ENCODE measurements at regions not wholly inside any gene's neighbourhood (a gene's known extent, or its start where the extent isn't known, plus 50 kb on each side); places are given as distances from the start of the nearest gene placed in this dataset.

GRCh38 chr20:22374678-22375590 is 209.4 kb downstream of the FOXA2 start:
- in situ Hi-C loops (cut with HindIII; ENCODE audit: low sequenced_read_pairs), result no loop called here

GRCh38 chr20:22374066-22374465 is 210.3 kb downstream of the FOXA2 start:
- in situ Hi-C loops (cut with HindIII; ENCODE audit: low sequenced_read_pairs), result no loop called here

DNA sequence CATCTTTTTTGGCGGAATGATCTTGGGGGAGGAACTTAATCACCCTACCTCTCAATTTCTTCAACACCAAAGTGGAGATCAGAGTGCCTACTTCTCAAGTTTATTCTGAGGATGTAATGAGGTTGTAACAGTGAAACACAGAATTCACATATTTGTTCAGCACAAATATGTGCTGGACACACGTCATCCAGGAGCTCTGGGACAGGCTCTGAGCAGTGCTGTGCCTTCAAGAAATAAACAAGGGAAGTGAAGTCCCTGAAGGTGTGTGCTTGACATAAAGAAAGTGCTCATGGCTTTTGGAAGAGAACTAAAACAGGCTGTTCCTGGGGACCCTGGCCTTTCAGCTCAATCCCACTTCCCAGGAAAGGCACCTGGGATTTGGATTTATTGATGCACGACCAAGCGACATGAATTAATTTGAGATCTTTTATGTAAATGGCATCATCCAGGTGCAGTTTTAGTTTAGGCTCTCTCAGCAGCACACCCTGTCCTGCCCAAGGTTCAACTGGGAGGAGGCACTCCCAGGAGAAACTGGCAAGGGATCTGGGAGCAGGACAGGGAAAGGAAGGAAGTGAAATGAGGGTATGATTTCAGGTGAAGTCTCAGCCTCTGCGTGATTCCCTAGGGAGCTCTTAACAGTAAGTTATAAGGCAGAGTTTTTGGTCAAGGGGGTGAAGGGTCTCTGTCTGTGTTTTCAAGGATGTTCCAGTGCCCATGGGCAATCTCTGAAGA is 211.0 kb downstream of the FOXA2 start:
- in situ Hi-C loops (cut with HindIII; ENCODE audit: low sequenced_read_pairs), result no loop called here

DNA sequence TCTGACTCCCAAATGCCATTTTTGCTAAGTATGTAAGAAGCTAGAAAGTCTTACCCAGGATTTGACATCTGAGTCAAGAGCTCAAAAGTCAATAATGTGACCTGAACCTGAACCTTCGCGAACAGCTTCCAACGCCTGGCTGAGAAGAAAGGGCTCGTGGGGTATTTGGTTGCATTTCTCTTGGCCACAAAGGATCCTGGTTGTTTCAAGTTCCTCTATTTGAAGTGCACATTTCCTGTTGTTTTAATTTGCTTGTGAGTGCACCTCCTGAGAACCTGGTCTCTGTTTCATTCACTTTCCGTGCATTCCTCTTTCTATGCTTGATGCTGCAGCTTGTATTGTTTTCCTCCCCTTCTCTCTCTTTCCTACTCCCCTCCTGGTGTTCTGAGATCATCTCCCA is 212.5 kb downstream of the FOXA2 start:
- in situ Hi-C loops (cut with HindIII; ENCODE audit: low sequenced_read_pairs), result no loop called here

- in situ Hi-C loops (cut with HindIII; ENCODE audit: low sequenced_read_pairs), result no loop called here
Measured at GRCh38 chr20:22370137-22370536, 214.2 kb downstream of the FOXA2 start.

DNA sequence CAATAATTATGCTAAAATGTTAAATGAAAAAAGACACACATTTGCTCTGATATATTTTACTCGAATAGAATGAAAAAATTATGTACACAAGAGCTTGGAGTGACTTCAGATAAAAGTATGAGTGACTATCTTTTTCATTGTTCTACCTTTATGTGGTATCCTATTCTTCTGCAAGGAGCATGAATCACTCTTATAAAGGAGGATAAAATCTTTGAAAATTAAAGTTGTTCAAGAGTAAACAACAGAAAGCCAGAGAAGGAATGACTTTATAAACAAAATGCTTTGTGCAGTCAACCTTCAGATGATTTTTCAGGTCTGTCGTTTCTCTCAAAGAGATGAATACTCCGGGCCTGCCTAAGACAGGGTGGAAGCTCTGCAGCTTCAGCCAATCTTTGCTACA is 215.3 kb downstream of the FOXA2 start:
- in situ Hi-C loops (cut with HindIII; ENCODE audit: low sequenced_read_pairs), result no loop called here

GRCh38 chr20:22368235-22368634 is 216.1 kb downstream of the FOXA2 start:
- in situ Hi-C loops (cut with HindIII; ENCODE audit: low sequenced_read_pairs), result no loop called here

DNA sequence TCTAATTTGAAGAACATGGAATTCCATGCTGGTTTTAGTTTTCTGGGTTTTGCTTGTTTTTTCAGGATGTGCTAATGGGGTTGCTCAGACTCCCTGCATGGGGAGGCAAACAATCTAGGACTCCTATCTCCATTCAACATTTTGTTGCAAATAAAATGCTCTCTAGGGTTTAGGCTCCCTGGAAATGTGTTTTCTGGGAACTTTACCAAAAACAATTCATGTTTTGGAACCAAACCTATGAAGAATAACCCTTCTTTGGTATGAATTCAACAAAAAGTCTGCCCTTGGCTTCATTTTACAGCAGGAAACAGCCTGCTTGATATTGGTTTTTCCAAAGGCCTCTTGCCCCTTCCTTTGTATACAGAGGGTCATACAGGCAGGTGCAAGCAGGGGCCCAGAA is 217.7 kb downstream of the FOXA2 start:
- in situ Hi-C loops (cut with HindIII; ENCODE audit: low sequenced_read_pairs), result no loop called here

DNA sequence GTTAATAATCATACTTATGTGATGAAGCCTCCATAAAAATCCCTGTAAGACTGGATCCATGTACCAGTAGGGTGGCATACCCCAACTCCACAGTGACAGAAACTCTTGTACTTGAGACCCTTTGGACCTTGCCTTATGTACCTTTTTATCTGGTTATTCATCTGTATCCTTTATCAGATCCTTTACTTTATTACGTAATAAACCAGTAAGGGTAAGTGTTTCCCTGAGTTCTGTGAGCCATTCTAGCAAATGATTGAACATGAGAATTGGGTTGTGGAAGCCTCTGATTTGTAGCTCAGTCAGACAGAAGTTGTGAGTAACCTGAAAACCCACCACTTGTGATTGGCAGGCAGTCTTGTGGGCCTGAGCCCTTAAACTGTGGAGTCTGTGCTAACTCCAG is 229.7 kb downstream of the FOXA2 start:
- in situ Hi-C loops (cut with HindIII; ENCODE audit: low sequenced_read_pairs), result no loop called here

GRCh38 chr20:22353586-22353985 is 230.8 kb downstream of the FOXA2 start:
- in situ Hi-C loops (cut with HindIII; ENCODE audit: low sequenced_read_pairs), result no loop called here

- in situ Hi-C loops (cut with HindIII; ENCODE audit: low sequenced_read_pairs), result no loop called here
Measured at GRCh38 chr20:22352019-22352418, 232.4 kb downstream of the FOXA2 start.

DNA sequence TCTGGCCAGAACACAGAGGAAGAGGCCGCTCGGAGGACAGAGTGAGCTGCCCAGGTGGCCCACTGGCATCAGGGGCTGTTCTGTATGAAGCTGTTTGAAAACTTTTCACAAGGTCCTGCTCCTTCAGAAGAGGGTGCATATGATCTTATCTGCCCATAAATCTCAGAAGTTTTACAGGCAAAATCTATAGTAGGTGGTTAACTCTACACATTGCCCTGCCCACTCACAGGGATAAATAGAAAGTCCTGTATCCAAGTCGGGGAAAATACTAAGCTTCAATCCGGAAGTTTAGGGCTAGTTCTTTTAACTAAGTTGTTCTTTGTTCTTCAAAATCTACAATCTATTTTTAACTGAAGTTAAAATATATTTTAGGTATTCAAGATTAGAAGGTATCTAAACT is 233.7 kb downstream of the FOXA2 start:
- in situ Hi-C loops (cut with HindIII; ENCODE audit: low sequenced_read_pairs), result no loop called here

DNA sequence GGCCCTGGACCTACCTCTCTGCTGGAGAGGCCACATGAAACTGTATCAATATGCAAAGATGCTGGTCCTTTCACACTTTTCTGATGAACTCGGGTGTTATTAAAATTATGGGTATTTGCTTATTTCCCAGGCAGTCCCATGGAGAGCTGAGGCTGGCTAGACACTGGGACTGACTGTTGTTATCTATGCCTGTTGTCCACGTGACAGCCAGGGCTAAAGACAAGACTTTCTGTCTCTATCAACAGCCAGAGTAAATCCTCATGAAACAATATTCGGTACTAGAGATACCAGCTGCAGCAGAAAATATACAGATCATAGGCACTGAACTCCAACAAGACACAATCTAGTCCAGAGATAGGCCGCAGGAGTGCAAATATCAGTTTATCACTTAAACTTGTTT is 236.4 kb downstream of the FOXA2 start:
- in situ Hi-C loops (cut with HindIII; ENCODE audit: low sequenced_read_pairs), result loop anchor here (5.0 to 25.0 kb wide), 4 partner anchors 47 to 1157 kb away; no protein-coding TSS in a partner anchor

DNA sequence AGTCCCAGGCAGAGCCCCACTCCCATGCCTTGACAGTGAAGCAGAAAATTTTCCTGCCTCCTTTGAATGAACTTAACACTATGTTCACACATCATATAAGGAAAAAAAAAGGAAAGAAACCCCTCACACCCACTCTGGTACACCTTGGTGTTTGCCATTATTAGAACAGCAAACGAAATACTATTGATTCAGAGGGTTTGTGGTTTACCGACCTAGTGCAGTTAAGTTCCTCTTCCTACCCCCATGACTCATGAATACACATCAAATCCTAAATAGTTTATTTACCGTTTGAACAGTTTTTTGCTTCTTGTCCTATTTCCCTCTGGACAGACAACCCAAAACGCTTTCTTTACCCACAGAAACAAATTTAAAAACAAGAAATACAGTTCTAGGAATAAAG is 237.7 kb downstream of the FOXA2 start:
- in situ Hi-C loops (cut with HindIII; ENCODE audit: low sequenced_read_pairs), result loop anchor here (5.0 to 25.0 kb wide), 4 partner anchors 48 to 1158 kb away; no protein-coding TSS in a partner anchor

- in situ Hi-C loops (cut with HindIII; ENCODE audit: low sequenced_read_pairs), result loop anchor here (5.0 to 25.0 kb wide), 4 partner anchors 51 to 1161 kb away; no protein-coding TSS in a partner anchor
Measured at GRCh38 chr20:22343612-22344011, 240.8 kb downstream of the FOXA2 start.

GRCh38 chr20:22342410-22342809 is 242.0 kb downstream of the FOXA2 start:
- in situ Hi-C loops (cut with HindIII; ENCODE audit: low sequenced_read_pairs), result loop anchor here (5.0 to 25.0 kb wide), 4 partner anchors 52 to 1162 kb away; no protein-coding TSS in a partner anchor

GRCh38 chr20:22341508-22341907 is 242.9 kb downstream of the FOXA2 start:
- in situ Hi-C loops (cut with HindIII; ENCODE audit: low sequenced_read_pairs), result loop anchor here (5.0 to 25.0 kb wide), 4 partner anchors 53 to 1163 kb away; no protein-coding TSS in a partner anchor

DNA sequence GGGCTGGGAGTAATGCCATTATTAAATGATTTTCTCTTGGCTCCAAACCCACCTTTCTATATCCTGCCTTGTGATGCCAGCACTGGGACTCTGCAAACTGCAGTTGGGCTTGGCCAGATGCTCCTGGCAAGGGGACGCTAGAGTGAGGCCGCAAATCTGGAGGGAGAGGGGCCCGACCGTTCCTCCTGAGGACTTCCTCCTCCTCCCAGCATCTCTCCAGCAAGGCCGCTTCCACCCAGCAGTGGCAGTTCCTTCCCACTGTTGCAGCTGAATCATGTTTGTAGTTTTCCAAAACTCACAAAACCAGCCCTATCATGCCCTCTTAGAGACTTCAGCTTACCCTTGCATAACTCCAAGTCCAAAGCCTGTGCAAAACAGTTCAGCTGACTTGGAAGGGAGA is 244.4 kb downstream of the FOXA2 start:
- in situ Hi-C loops (cut with HindIII; ENCODE audit: low sequenced_read_pairs), result loop anchor here (5.0 to 25.0 kb wide), 4 partner anchors 55 to 1165 kb away; no protein-coding TSS in a partner anchor

- in situ Hi-C loops (cut with HindIII; ENCODE audit: low sequenced_read_pairs), result loop anchor here (25.0 kb wide), 1 partner anchor 848 kb away; no protein-coding TSS in a partner anchor
Measured at GRCh38 chr20:22339091-22339881, 245.1 kb downstream of the FOXA2 start.

- in situ Hi-C loops (cut with HindIII; ENCODE audit: low sequenced_read_pairs), result loop anchor here (25.0 kb wide), 1 partner anchor 849 kb away; no protein-coding TSS in a partner anchor
Measured at GRCh38 chr20:22338140-22338708, 246.1 kb downstream of the FOXA2 start.

Measured in endothelial cell of hepatic sinusoid (primary cell).